HepG2 (cell line): ENCODE measurements at regions not wholly inside any gene's neighbourhood (a gene's known extent, or its start where the extent isn't known, plus 50 kb on each side); places are given as distances from the start of the nearest gene placed in this dataset.

Experiments
- GABPA ChIP-seq, 2 experiments: IDR thresholded peaks; 2 replicates each; pipeline ENCODE4 v1.6.1; 2011 to 2016; ENCODE audit warnings: low read depth in 2 of 2, low read length in 1 of 2, missing biosample characterization in 1 of 2, missing genetic modification characterization in 1 of 2
- POLR2A ChIP-seq, 2 experiments: IDR thresholded peaks; 2 replicates each; pipeline ENCODE4 v1.6.1; 2011; ENCODE audit warnings: low read depth in 2 of 2, low read length in 2 of 2, mild to moderate bottlenecking in 1 of 2, moderate library complexity in 1 of 2; ENCODE audit not compliant: insufficient read depth in 1 of 2
- SNAI1 ChIP-seq: sonication (generic); formaldehyde crosslinking; IDR thresholded peaks from 2 replicates; pipeline ENCODE4 v1.5.0; 2020; ENCODE audit warnings: mild to moderate bottlenecking, missing genetic modification reagents, borderline replicate concordance
- SP4 ChIP-seq: sonication (generic); formaldehyde crosslinking; IDR thresholded peaks from 2 replicates; pipeline ENCODE4 v1.8.1; 2023; ENCODE audit warnings: mild to moderate bottlenecking, missing genetic modification reagents
- ZNF274 ChIP-seq: sonication (generic); formaldehyde crosslinking; IDR thresholded peaks from 2 replicates; pipeline ENCODE4 v1.5.1; 2020; ENCODE audit warnings: mild to moderate bottlenecking, missing genetic modification reagents
- ZNF337 ChIP-seq: sonication (generic); formaldehyde crosslinking; IDR thresholded peaks from 2 replicates; pipeline ENCODE4 v1.5.1; 2020; ENCODE audit warnings: missing genetic modification reagents, low read depth, mild to moderate bottlenecking, borderline replicate concordance

DNA sequence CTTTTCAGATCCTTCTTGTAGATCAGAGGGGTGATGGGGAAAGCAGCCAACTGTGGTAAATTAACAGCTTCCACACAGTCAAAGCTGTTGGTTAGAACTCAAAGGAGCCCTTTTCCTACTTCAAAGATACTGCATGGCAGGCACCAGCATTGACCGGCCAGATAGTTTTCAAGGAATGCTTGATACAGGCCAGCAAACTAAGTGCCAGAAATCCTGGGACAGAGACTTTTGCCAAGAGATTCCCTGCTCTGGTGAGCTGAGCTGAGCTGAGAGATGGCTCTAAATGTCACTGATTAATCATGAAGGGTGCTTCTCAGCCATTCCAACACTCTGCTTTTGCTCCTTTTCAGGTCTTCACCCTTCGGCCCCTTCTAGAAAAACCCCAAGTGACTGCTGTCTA, 131.6 kb upstream of the MED14 start:
- TF ChIP-seq GABPA (IDR thresholded peaks at IDR 0.05; ENCODE audit: low read depth, low read length) (no peak), GABPA (CRISPR knock-in tag; IDR thresholded peaks at IDR 0.05; ENCODE audit: low read depth) (no peak), SP4 (CRISPR knock-in tag) (no peak), ZNF274 (CRISPR knock-in tag) (no peak), ZNF337 (CRISPR knock-in tag) (no peak), SNAI1 (CRISPR knock-in tag) (no peak), POLR2A (IDR thresholded peaks at IDR 0.05; ENCODE audit: insufficient read depth in 1 of 2, low read depth in 2 of 2, low read length in 2 of 2) (no peak)
